HL-60 (cell line): ENCODE measurements at regions not wholly inside any gene's neighbourhood (a gene's known extent, or its start where the extent isn't known, plus 50 kb on each side); places are given as distances from the start of the nearest gene placed in this dataset.

Experiments
- DNase-seq, 2 experiments: peaks; one replicate each; pipeline ENCODE4 v3.0.0-alpha.2; 2010 to 2020; ENCODE audit warnings: low read depth in 1 of 2, low spot score in 1 of 2
- H3K27ac ChIP-seq: fragments of 250-450 bp; sonication (Bioruptor Pico); replicated peaks from 2 replicates; pipeline ENCODE4 v1.5.1; 2020; ENCODE audit warnings: mild to moderate bottlenecking, moderate library complexity
- H3K27me3 ChIP-seq: fragments of 250-450 bp; sonication (Bioruptor Pico); 2 replicates; pipeline ENCODE4 v1.5.1; 2021; ENCODE audit warnings: mild to moderate bottlenecking, moderate library complexity; ENCODE audit not compliant: insufficient read depth, poor library complexity, severe bottlenecking
- H3K4me3 ChIP-seq: replicated peaks from 2 replicates; pipeline ENCODE4 v1.5.1; 2011; ENCODE audit warnings: mild to moderate bottlenecking, control low read depth, low read length; ENCODE audit not compliant: insufficient read depth
- CTCF ChIP-seq: IDR thresholded peaks from one replicate; pipeline ENCODE4 v1.5.1; 2011; ENCODE audit warnings: low read length, control low read depth, inconsistent platforms; ENCODE audit not compliant: insufficient read depth
- GABPA ChIP-seq: IDR thresholded peaks from 2 replicates; pipeline ENCODE4 v1.6.1; 2012; ENCODE audit warnings: low read depth
- POLR2AphosphoS5 ChIP-seq: IDR thresholded peaks from 2 replicates; pipeline ENCODE4 v1.6.1; 2012; ENCODE audit warnings: low read depth
- SPI1 ChIP-seq: IDR thresholded peaks from 2 replicates; pipeline ENCODE4 v1.6.1; 2012; ENCODE audit warnings: low read depth, mild to moderate bottlenecking, borderline replicate concordance
- TF ChIP-seq, protein P1 (sequence below): IDR thresholded peaks from 2 replicates; pipeline ENCODE4 v1.6.1; 2012; ENCODE audit warnings: low read depth; ENCODE audit not compliant: insufficient replicate concordance

GRCh38 chr17:54760836-54761235, 139.8 kb upstream of the TOM1L1 start:
- no peak for DNase-seq
- Histone ChIP-seq H3K27ac (no peak overlapping the region), H3K27me3 (peaks cover 4% of the 10 kb centered on the region), H3K4me3 (no peak overlapping the region)
- TF ChIP-seq POLR2AphosphoS5 (no peak), CTCF (no peak)

DNA sequence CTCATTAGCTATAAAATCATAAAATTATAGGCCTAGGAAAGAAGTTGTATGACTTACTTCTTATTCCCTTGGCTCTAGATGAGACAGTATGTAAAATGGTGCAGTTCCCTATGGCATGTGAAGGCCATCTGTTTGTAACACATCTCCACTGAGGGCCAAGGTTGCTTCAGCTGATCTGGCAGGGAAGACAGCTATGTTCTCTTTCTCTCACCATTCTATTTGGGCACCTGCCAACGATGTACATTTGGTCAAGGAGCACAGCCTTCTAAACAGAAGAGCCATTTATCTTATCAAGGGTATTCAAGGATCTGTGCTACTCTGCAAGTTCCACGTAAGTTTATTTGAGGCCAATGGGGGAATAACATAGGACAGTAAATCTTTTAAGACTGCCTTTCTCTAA, 129.8 kb upstream of the TOM1L1 start:
- no peak for TF ChIP-seq GABPA
- no peak overlapping the region for H3K27ac ChIP-seq
- H3K27me3 ChIP-seq: no peaks in the 10 kb centered on the region
- no peak overlapping the region for H3K4me3 ChIP-seq
- no peak for DNase-seq

DNA sequence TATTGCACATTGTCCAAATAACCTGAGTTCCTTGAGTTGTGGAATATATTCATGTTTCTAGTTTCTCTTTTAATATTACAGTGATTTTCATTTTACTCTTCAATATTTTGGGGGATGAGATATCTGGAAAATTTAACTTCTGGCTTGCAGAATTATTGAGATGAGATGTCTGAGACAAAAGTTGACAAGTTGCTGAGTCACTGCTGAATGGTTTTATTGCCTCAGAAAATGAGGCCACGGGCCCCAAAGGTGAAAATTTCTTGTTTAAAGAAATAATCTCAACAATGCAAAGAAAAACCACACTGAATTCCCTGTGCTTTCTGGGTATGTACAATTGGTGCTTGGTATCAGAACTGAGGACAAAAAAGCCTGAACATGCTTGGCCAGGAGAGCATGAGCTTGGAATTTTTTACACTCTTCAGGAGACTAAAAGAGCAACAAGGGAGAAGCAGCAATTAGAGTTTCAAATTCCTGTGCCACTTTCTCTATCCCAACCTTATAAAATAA, 129.2 kb upstream of the TOM1L1 start:
- Histone ChIP-seq H3K27me3 (no peaks in the 10 kb centered on the region), H3K27ac (no peak overlapping the region), H3K4me3 (no peak overlapping the region)
- DNase-seq: no peak
- TF ChIP-seq GABPA (no peak), CTCF (no peak), SPI1 (no peak), POLR2AphosphoS5 (no peak)
- TF ChIP-seq, protein P1, sequence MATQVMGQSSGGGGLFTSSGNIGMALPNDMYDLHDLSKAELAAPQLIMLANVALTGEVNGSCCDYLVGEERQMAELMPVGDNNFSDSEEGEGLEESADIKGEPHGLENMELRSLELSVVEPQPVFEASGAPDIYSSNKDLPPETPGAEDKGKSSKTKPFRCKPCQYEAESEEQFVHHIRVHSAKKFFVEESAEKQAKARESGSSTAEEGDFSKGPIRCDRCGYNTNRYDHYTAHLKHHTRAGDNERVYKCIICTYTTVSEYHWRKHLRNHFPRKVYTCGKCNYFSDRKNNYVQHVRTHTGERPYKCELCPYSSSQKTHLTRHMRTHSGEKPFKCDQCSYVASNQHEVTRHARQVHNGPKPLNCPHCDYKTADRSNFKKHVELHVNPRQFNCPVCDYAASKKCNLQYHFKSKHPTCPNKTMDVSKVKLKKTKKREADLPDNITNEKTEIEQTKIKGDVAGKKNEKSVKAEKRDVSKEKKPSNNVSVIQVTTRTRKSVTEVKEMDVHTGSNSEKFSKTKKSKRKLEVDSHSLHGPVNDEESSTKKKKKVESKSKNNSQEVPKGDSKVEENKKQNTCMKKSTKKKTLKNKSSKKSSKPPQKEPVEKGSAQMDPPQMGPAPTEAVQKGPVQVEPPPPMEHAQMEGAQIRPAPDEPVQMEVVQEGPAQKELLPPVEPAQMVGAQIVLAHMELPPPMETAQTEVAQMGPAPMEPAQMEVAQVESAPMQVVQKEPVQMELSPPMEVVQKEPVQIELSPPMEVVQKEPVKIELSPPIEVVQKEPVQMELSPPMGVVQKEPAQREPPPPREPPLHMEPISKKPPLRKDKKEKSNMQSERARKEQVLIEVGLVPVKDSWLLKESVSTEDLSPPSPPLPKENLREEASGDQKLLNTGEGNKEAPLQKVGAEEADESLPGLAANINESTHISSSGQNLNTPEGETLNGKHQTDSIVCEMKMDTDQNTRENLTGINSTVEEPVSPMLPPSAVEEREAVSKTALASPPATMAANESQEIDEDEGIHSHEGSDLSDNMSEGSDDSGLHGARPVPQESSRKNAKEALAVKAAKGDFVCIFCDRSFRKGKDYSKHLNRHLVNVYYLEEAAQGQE: no peak

DNA sequence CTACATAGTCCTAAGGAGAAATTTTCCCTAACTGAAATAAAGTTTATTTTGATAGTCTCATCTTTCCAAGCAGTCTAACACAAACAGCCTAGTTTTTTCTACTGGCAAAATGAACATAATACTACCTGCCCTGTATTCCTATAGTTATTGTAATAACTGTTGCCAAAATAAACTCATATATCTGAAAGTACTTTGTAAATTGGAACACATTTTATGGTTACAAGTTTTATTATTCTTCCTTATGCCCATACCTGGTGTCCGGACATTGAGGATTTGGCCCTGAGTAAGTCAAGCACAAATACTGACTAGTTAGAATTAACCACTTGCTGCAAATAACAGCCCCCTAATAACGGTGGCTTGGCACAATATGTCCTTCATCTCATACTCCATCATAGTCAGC, 120.4 kb upstream of the TOM1L1 start:
- H3K27ac ChIP-seq: no peak overlapping the region
- no peaks in the 10 kb centered on the region for H3K27me3 ChIP-seq
- no peak for DNase-seq
- H3K4me3 ChIP-seq: no peak overlapping the region
- TF ChIP-seq GABPA (no peak), POLR2AphosphoS5 (no peak)

GRCh38 chr17:54781389-54781788, 119.3 kb upstream of the TOM1L1 start:
- H3K27ac ChIP-seq: no peak overlapping the region
- no peak overlapping the region for H3K4me3 ChIP-seq
- no peak for DNase-seq
- no peaks in the 10 kb centered on the region for H3K27me3 ChIP-seq
- TF ChIP-seq SPI1 (no peak), POLR2AphosphoS5 (no peak), GABPA (no peak), CTCF (no peak)
- TF ChIP-seq, protein P1: no peak
